GM21737 (cell line): ENCODE measurements at regions not wholly inside any gene's neighbourhood (a gene's known extent, or its start where the extent isn't known, plus 50 kb on each side); places are given as distances from the start of the nearest gene placed in this dataset.

Source experiments
- ATAC-seq: cut with Tn5 transposase; IDR thresholded peaks from one replicate; pipeline ENCODE4 v1.9.1; 2021; ENCODE audit warnings: mild to moderate bottlenecking, moderate library complexity; ENCODE audit not compliant: unreplicated experiment

- ATAC-seq = no peak
Measured at GRCh38 chr7:115883629-115884028, 146.9 kb downstream of the TFEC start.

GRCh38 chr7:115881476-115881875 is 149.1 kb downstream of the TFEC start:
- ATAC-seq = no peak

GRCh38 chr7:115879171-115879570 is 151.4 kb downstream of the TFEC start:
- ATAC-seq = no peak

GRCh38 chr7:115869801-115870200 is 160.8 kb downstream of the TFEC start:
- ATAC-seq = no peak

GRCh38 chr7:115869190-115869589 is 161.4 kb downstream of the TFEC start:
- no peak for ATAC-seq

- ATAC-seq = no peak
Measured at GRCh38 chr7:115868369-115868768, 162.2 kb downstream of the TFEC start.

GRCh38 chr7:115864082-115864481 is 166.5 kb downstream of the TFEC start:
- no peak for ATAC-seq

- ATAC-seq = no peak
Measured at GRCh38 chr7:115851291-115851690, 179.3 kb downstream of the TFEC start.

- no peak for ATAC-seq
Measured at GRCh38 chr7:115850774-115851173, 179.8 kb downstream of the TFEC start.

- no peak for ATAC-seq
Measured at GRCh38 chr7:115844857-115845256, 185.7 kb downstream of the TFEC start.

- ATAC-seq = no peak
Measured at GRCh38 chr7:115840702-115841101, 189.9 kb downstream of the TFEC start.

- no peak for ATAC-seq
Measured at GRCh38 chr7:115838829-115839228, 191.7 kb downstream of the TFEC start.

GRCh38 chr7:115831371-115831770 is 199.2 kb downstream of the TFEC start:
- no peak for ATAC-seq

GRCh38 chr7:115827305-115828045 is 203.1 kb downstream of the TFEC start:
- ATAC-seq = no peak

- no peak for ATAC-seq
Measured at GRCh38 chr7:115825456-115826115, 205.0 kb downstream of the TFEC start.

- ATAC-seq = no peak
Measured at GRCh38 chr7:115822801-115823200, 207.8 kb downstream of the TFEC start.

- no peak for ATAC-seq
Measured at GRCh38 chr7:115822380-115822779, 208.2 kb downstream of the TFEC start.

GRCh38 chr7:115816318-115816974 is 214.1 kb downstream of the TFEC start:
- no peak for ATAC-seq

GRCh38 chr7:115812794-115813193 is 217.8 kb downstream of the TFEC start:
- no peak for ATAC-seq

GRCh38 chr7:115805458-115805857 is 225.1 kb downstream of the TFEC start:
- ATAC-seq = no peak

GRCh38 chr7:115802415-115802814 is 228.1 kb downstream of the TFEC start:
- ATAC-seq = no peak

GRCh38 chr7:115799430-115799829 is 231.1 kb downstream of the TFEC start:
- ATAC-seq = no peak
